ENCODE measurements at regions not wholly inside any gene's neighbourhood (a gene's known extent, or its start where the extent isn't known, plus 50 kb on each side); places are given as distances from the start of the nearest gene placed in this dataset.

GRCh38 chr2:2733818-2734217, 402.7 kb upstream of the MYT1L start:
- no peaks in the 10 kb centered on the region for H3K36me3 Mint-ChIP-seq
- no peaks in the 10 kb centered on the region for H3K9me3 Mint-ChIP-seq
- Histone ChIP-seq H3K36me3 (ENCODE audit: control insufficient read depth, insufficient read depth, low read length) (no peaks in the 10 kb centered on the region), H3K4me3 (ENCODE audit: low read length) (no peak overlapping the region), H3K9me3 (ENCODE audit: control insufficient read depth, insufficient read depth, low read length) (no peaks in the 10 kb centered on the region), H3K27ac (ENCODE audit: low read length) (no peak overlapping the region), H3K27me3 (ENCODE audit: control insufficient read depth, insufficient read depth, low read length) (no peaks in the 10 kb centered on the region), H3K4me1 (ENCODE audit: control insufficient read depth, insufficient read depth, low read length) (no peaks in the 10 kb centered on the region)
- H3K4me1 Mint-ChIP-seq = no peaks in the 10 kb centered on the region
- no peak for TF ChIP-seq CTCF (IDR thresholded peaks at IDR 0.05)
- no peak for ATAC-seq
- intact Hi-C loops (cut with micrococcal nuclease) = no loop called here
- no peak for DNase-seq
- WGBS (ENCODE audit: insufficient coverage) = 89% methylated on average over 11 of the region's 11 CpGs
- no peak overlapping the region for H3K4me3 Mint-ChIP-seq
- peaks cover 0 to 2% of the 10 kb centered on the region in 2 donors for H3K27me3 Mint-ChIP-seq (ENCODE audit: low read depth in 2 of 2)
- H3K27ac Mint-ChIP-seq = no peak overlapping the region

GRCh38 chr2:2732331-2733119, 401.4 kb upstream of the MYT1L start:
- WGBS (ENCODE audit: insufficient coverage) = 84% methylated on average over 17 of the region's 17 CpGs
- Mint-ChIP-seq H3K27me3 (ENCODE audit: low read depth in 2 of 2) (peaks cover 0 to 2% of the 10 kb centered on the region in 2 donors), H3K4me1 (no peaks in the 10 kb centered on the region), H3K27ac (no peak overlapping the region), H3K4me3 (no peak overlapping the region), H3K9me3 (no peaks in the 10 kb centered on the region), H3K36me3 (no peaks in the 10 kb centered on the region)
- no peak overlapping the region for H3K27ac ChIP-seq (ENCODE audit: low read length)
- no peak for TF ChIP-seq CTCF (IDR thresholded peaks at IDR 0.05)
- DNase-seq (no peak), ATAC-seq (no peak)
- H3K4me1 ChIP-seq (ENCODE audit: control insufficient read depth, insufficient read depth, low read length) = no peaks in the 10 kb centered on the region
- intact Hi-C loops (cut with micrococcal nuclease) = no loop called here
- H3K36me3 ChIP-seq (ENCODE audit: control insufficient read depth, insufficient read depth, low read length) = no peaks in the 10 kb centered on the region
- no peaks in the 10 kb centered on the region for H3K27me3 ChIP-seq (ENCODE audit: control insufficient read depth, insufficient read depth, low read length)
- H3K9me3 ChIP-seq (ENCODE audit: control insufficient read depth, insufficient read depth, low read length) = no peaks in the 10 kb centered on the region
- H3K4me3 ChIP-seq (ENCODE audit: low read length) = no peak overlapping the region

- WGBS (ENCODE audit: insufficient coverage) = 91% methylated on average over 19 of the region's 19 CpGs
- Histone ChIP-seq H3K27ac (ENCODE audit: low read length) (no peak overlapping the region), H3K36me3 (ENCODE audit: control insufficient read depth, insufficient read depth, low read length) (no peaks in the 10 kb centered on the region), H3K9me3 (ENCODE audit: control insufficient read depth, insufficient read depth, low read length) (no peaks in the 10 kb centered on the region), H3K27me3 (ENCODE audit: control insufficient read depth, insufficient read depth, low read length) (no peaks in the 10 kb centered on the region), H3K4me3 (ENCODE audit: low read length) (no peak overlapping the region), H3K4me1 (ENCODE audit: control insufficient read depth, insufficient read depth, low read length) (no peaks in the 10 kb centered on the region)
- TF ChIP-seq CTCF (IDR thresholded peaks at IDR 0.05) = no peak
- H3K4me3 Mint-ChIP-seq = no peak overlapping the region
- ATAC-seq = no peak
- no peak for DNase-seq
- no peaks in the 10 kb centered on the region for H3K4me1 Mint-ChIP-seq
- H3K27me3 Mint-ChIP-seq (ENCODE audit: low read depth in 2 of 2) = peaks cover 0 to 2% of the 10 kb centered on the region in 2 donors
- H3K36me3 Mint-ChIP-seq = no peaks in the 10 kb centered on the region
- intact Hi-C loops (cut with micrococcal nuclease) = no loop called here
- H3K27ac Mint-ChIP-seq = no peak overlapping the region
- no peaks in the 10 kb centered on the region for H3K9me3 Mint-ChIP-seq
These were observed 400.8 kb upstream of the MYT1L start for GRCh38 chr2:2731816-2732284.
